MM.1S (cell line): ENCODE measurements at regions not wholly inside any gene's neighbourhood (a gene's known extent, or its start where the extent isn't known, plus 50 kb on each side); places are given as distances from the start of the nearest gene placed in this dataset.

Experiments
- DNase-seq: peaks from one replicate; pipeline ENCODE4 v3.0.0-alpha.2; 2015
- H2AFZ ChIP-seq: fragments of 300-600 bp; sonication (generic); 2 replicates; pipeline ENCODE4 v1.6.0; 2016; ENCODE audit warnings: antibody characterized with exemption, low read length
- H3F3A ChIP-seq: fragments of 300-600 bp; sonication (generic); 2 replicates; pipeline ENCODE4 v1.6.1; 2016; ENCODE audit warnings: mild to moderate bottlenecking, antibody characterized with exemption, low read length, moderate library complexity, mixed read lengths; ENCODE audit not compliant: insufficient read depth
- H3K27ac ChIP-seq: fragments of 300-600 bp; sonication (generic); 2 replicates; pipeline ENCODE4 v1.5.1; 2016; ENCODE audit warnings: mild to moderate bottlenecking, low read length
- H3K27me3 ChIP-seq: fragments of 300-600 bp; sonication (generic); replicated peaks from 2 replicates; pipeline ENCODE4 v1.6.0; 2016; ENCODE audit warnings: low read length; ENCODE audit not compliant: insufficient read depth
- H3K36me3 ChIP-seq: fragments of 300-600 bp; sonication (generic); replicated peaks from 2 replicates; pipeline ENCODE4 v1.6.1; 2016; ENCODE audit warnings: mild to moderate bottlenecking, low read length, mixed read lengths; ENCODE audit not compliant: insufficient read depth
- H3K4me1 ChIP-seq: fragments of 300-600 bp; sonication (generic); 2 replicates; pipeline ENCODE4 v1.6.1; 2016; ENCODE audit warnings: low read length, mixed read lengths
- H3K4me2 ChIP-seq: fragments of 300-600 bp; sonication (generic); 2 replicates; pipeline ENCODE4 v1.6.0; 2016; ENCODE audit warnings: low read depth, low read length
- H3K4me3 ChIP-seq: fragments of 300-600 bp; sonication (generic); 2 replicates; pipeline ENCODE4 v1.5.1; 2016; ENCODE audit warnings: low read length, mixed read lengths
- H3K79me2 ChIP-seq: fragments of 300-600 bp; sonication (generic); 2 replicates; pipeline ENCODE4 v1.6.1; 2016; ENCODE audit warnings: mixed run types, low read length, mixed read lengths
- H3K9ac ChIP-seq: fragments of 300-600 bp; sonication (generic); 2 replicates; pipeline ENCODE4 v1.6.1; 2016; ENCODE audit warnings: low read length, mixed read lengths
- H3K9me2 ChIP-seq: fragments of 300-600 bp; sonication (generic); replicated peaks from 2 replicates; pipeline ENCODE4 v1.6.1; 2016; ENCODE audit warnings: mild to moderate bottlenecking, low read length, mixed read lengths; ENCODE audit not compliant: insufficient read depth
- H3K9me3 ChIP-seq: fragments of 300-600 bp; sonication (generic); replicated peaks from 2 replicates; pipeline ENCODE4 v1.6.1; 2016; ENCODE audit warnings: mild to moderate bottlenecking, low read length, mixed read lengths; ENCODE audit not compliant: insufficient read depth
- H4K20me1 ChIP-seq: fragments of 300-600 bp; sonication (generic); 2 replicates; pipeline ENCODE4 v1.6.1; 2016; ENCODE audit warnings: mild to moderate bottlenecking, low read length, moderate library complexity, mixed read lengths; ENCODE audit not compliant: insufficient read depth
- CTCF ChIP-seq: fragments of 300-600 bp; sonication (generic); IDR thresholded peaks from 2 replicates; pipeline ENCODE4 v1.5.1; 2016; ENCODE audit warnings: antibody characterized with exemption, low read length, mixed read lengths
- EZH2 ChIP-seq: fragments of 300-600 bp; sonication (generic); optimal IDR thresholded peaks from 2 replicates; pipeline ENCODE3; 2017; ENCODE audit warnings: low read depth, mild to moderate bottlenecking, antibody characterized with exemption, low read length, mixed read lengths
- EZH2phosphoT487 ChIP-seq: fragments of 300-600 bp; sonication (generic); IDR thresholded peaks from 2 replicates; pipeline ENCODE4 v1.6.1; 2018; ENCODE audit warnings: antibody characterized with exemption, low read length

GRCh38 chr6:142637624-142638351 lies 307.2 kb downstream of the HIVEP2 start:
- Histone ChIP-seq H3F3A (no peaks in the 10 kb centered on the region), H3K27ac (no peak overlapping the region), H4K20me1 (no peaks in the 10 kb centered on the region), H3K4me2 (no peak overlapping the region), H3K79me2 (no peaks in the 10 kb centered on the region), H3K9ac (no peak overlapping the region), H2AFZ (no peak overlapping the region), H3K4me3 (no peak overlapping the region), H3K9me2 (no peaks in the 10 kb centered on the region), H3K4me1 (no peaks in the 10 kb centered on the region), H3K27me3 (no peaks in the 10 kb centered on the region), H3K36me3 (no peaks in the 10 kb centered on the region), H3K9me3 (no peaks in the 10 kb centered on the region)
- no peak for DNase-seq
- TF ChIP-seq EZH2phosphoT487 (no peak), EZH2 (no peak), CTCF (no peak)

GRCh38 chr6:142642651-142643050 lies 302.3 kb downstream of the HIVEP2 start:
- DNase-seq: no peak
- no peak for TF ChIP-seq EZH2phosphoT487
- no peak for TF ChIP-seq EZH2
- TF ChIP-seq CTCF: no peak

GRCh38 chr6:142644866-142645265 lies 300.1 kb downstream of the HIVEP2 start:
- H3K9me3 ChIP-seq: no peaks in the 10 kb centered on the region
- H3F3A ChIP-seq: no peaks in the 10 kb centered on the region
- no peaks in the 10 kb centered on the region for H3K79me2 ChIP-seq
- no peak overlapping the region for H2AFZ ChIP-seq
- no peaks in the 10 kb centered on the region for H4K20me1 ChIP-seq
- H3K9me2 ChIP-seq: no peaks in the 10 kb centered on the region
- H3K4me2 ChIP-seq: no peak overlapping the region
- H3K4me3 ChIP-seq: no peak overlapping the region
- TF ChIP-seq CTCF (no peak), EZH2 (no peak), EZH2phosphoT487 (no peak)
- H3K27ac ChIP-seq: no peak overlapping the region
- no peaks in the 10 kb centered on the region for H3K27me3 ChIP-seq
- H3K9ac ChIP-seq: no peak overlapping the region
- DNase-seq: no peak
- no peaks in the 10 kb centered on the region for H3K4me1 ChIP-seq
- no peaks in the 10 kb centered on the region for H3K36me3 ChIP-seq

More at GRCh38 chr6:142642651-142643050, 302.3 kb downstream of the HIVEP2 start:
- H3K36me3 ChIP-seq: no peaks in the 10 kb centered on the region
- no peak overlapping the region for H2AFZ ChIP-seq
- no peaks in the 10 kb centered on the region for H4K20me1 ChIP-seq
- no peak overlapping the region for H3K4me3 ChIP-seq
- no peaks in the 10 kb centered on the region for H3K9me2 ChIP-seq
- no peaks in the 10 kb centered on the region for H3K79me2 ChIP-seq
- no peak overlapping the region for H3K9ac ChIP-seq
- H3K27me3 ChIP-seq: no peaks in the 10 kb centered on the region
- H3K9me3 ChIP-seq: no peaks in the 10 kb centered on the region
- H3K4me2 ChIP-seq: no peak overlapping the region
- H3K27ac ChIP-seq: no peak overlapping the region
- no peaks in the 10 kb centered on the region for H3K4me1 ChIP-seq
- H3F3A ChIP-seq: no peaks in the 10 kb centered on the region
